ENCODE measurements at regions not wholly inside any gene's neighbourhood (a gene's known extent, or its start where the extent isn't known, plus 50 kb on each side); places are given as distances from the start of the nearest gene placed in this dataset.

DNA sequence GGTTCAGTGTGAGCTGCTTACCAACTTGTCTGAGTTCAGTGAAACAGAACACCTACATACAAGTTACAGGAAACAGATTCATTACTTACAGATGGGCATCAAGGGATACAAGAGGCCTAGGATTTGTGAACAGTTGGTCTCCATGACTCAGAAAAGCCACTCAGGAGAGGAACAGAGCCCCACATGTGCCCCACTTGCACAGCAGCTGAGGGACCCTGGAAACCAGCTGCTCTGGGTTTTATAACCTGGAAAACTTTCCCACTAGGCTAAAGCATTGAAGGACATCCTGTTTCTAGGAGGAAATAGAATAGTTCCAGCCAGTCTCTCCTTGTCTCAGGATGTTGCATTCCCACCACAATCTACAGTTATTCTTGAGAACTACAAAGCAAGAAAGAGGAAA is 530.0 kb downstream of the ZNF804A start:
- no peak for DNase-seq (ENCODE audit: low read depth in 1 of 2, low spot score in 2 of 2)
- no peaks in the 10 kb centered on the region for H4K20me1 ChIP-seq (replicated peaks in 1 of 2; ENCODE audit: control insufficient read depth in 1 of 2, insufficient read depth in 2 of 2, low read length in 2 of 2)
- H3K36me3 ChIP-seq (ENCODE audit: control insufficient read depth in 2 of 4, insufficient read depth in 4 of 4, low read length in 3 of 4), result no peaks in the 10 kb centered on the region
- H2AFZ ChIP-seq (ENCODE audit: low read length), result no peak overlapping the region
- H3K18ac ChIP-seq (ENCODE audit: extremely low read depth, low read length), result no peak overlapping the region
- no peak overlapping the region for H3K4me2 ChIP-seq (ENCODE audit: insufficient read depth in 1 of 2, low read depth in 2 of 2, low read length in 2 of 2)
- no peak overlapping the region for H2AK5ac ChIP-seq (ENCODE audit: low read depth, low read length)
- H4K8ac ChIP-seq (ENCODE audit: extremely low read depth, insufficient read depth, low read length), result no peak overlapping the region
- FAIRE-seq, result no peak
- no peak overlapping the region for H3K4ac ChIP-seq (replicated peaks; ENCODE audit: insufficient read length, low read depth, low read length)
- ChIA-PET CTCF (ENCODE audit: partially characterized antibody) (no interaction called here), POLR2A (ENCODE audit: partially characterized antibody) (no interaction called here)
- no peaks in the 10 kb centered on the region for H3K23me2 ChIP-seq (ENCODE audit: low read depth, low read length)
- H2BK12ac ChIP-seq (ENCODE audit: low read depth, low read length), result no peak overlapping the region
- no peaks in the 10 kb centered on the region for H3K79me1 ChIP-seq (ENCODE audit: low read depth, low read length)
- H3K9me3 ChIP-seq (ENCODE audit: insufficient read depth in 2 of 2, low read depth in 1 of 2, low read length in 1 of 2), result no peaks in the 10 kb centered on the region
- H3K14ac ChIP-seq (ENCODE audit: insufficient read length), result no peak overlapping the region
- no peak overlapping the region for H3K9ac ChIP-seq (replicated peaks in 1 of 4; ENCODE audit: extremely low read depth in 1 of 4, low read depth in 3 of 4, low read length in 3 of 4)
- no peak for TF ChIP-seq SUZ12 (IDR thresholded peaks at IDR 0.05; ENCODE audit: low read length)
- TF ChIP-seq CTBP2 (IDR thresholded peaks at IDR 0.05; ENCODE audit: borderline replicate concordance, insufficient read depth, insufficient read length, low read length), result no peak
- no peak for TF ChIP-seq NRF1 (IDR thresholded peaks at IDR 0.05; ENCODE audit: low read depth, low read length)
- no peak for TF ChIP-seq SP1 (IDR thresholded peaks at IDR 0.05; ENCODE audit: low read depth, low read length)
- no peak for TF ChIP-seq CREB1 (IDR thresholded peaks at IDR 0.05)
- no peak for TF ChIP-seq SRF (IDR thresholded peaks at IDR 0.05; ENCODE audit: low read depth, low read length)
- no peak for TF ChIP-seq EZH2 (IDR thresholded peaks at IDR 0.05; ENCODE audit: low read depth, low read length, severe bottlenecking)
- no peak for TF ChIP-seq BRCA1 (IDR thresholded peaks at IDR 0.05; ENCODE audit: low read depth, low read length)
- TF ChIP-seq EP300 (IDR thresholded peaks at IDR 0.05; ENCODE audit: borderline replicate concordance in 1 of 2, low read depth in 2 of 2, low read length in 2 of 2), result no peak
- TF ChIP-seq BACH1 (IDR thresholded peaks at IDR 0.05; ENCODE audit: low read length), result no peak
- no peak for TF ChIP-seq TAF1 (IDR thresholded peaks at IDR 0.05; ENCODE audit: low read depth, low read length)
- no peak for TF ChIP-seq TBP (IDR thresholded peaks at IDR 0.05; ENCODE audit: low read depth, low read length)
- H3K4me3 ChIP-seq (ENCODE audit: extremely low read depth in 1 of 4, insufficient read depth in 2 of 4, low read depth in 3 of 4, low read length in 4 of 4), result no peak overlapping the region
- H3K27me3 ChIP-seq (replicated peaks in 1 of 4; ENCODE audit: control insufficient read depth in 3 of 4, extremely low read depth in 1 of 4, insufficient read depth in 3 of 4, low read length in 3 of 4), result no peaks in the 10 kb centered on the region
- H2BK20ac ChIP-seq (ENCODE audit: low read length), result no peak overlapping the region
- no peak overlapping the region for H2BK15ac ChIP-seq (ENCODE audit: low read length)
- no peak overlapping the region for H2BK5ac ChIP-seq (ENCODE audit: low read depth, low read length)
- no peaks in the 10 kb centered on the region for H3K79me2 ChIP-seq (ENCODE audit: control insufficient read depth in 1 of 2, insufficient read depth in 2 of 2, low read length in 2 of 2)
- H3K56ac ChIP-seq (replicated peaks; ENCODE audit: insufficient read length, low read depth, low read length), result no peak overlapping the region
- H2BK120ac ChIP-seq (replicated peaks; ENCODE audit: low read depth, low read length), result no peak overlapping the region
- no peak overlapping the region for H3K27ac ChIP-seq (ENCODE audit: low read depth, low read length)
- no peak overlapping the region for H4K91ac ChIP-seq (replicated peaks; ENCODE audit: insufficient read length, low read length)
- no peak overlapping the region for H4K5ac ChIP-seq (ENCODE audit: insufficient read length, low read depth, low read length)
- no peaks in the 10 kb centered on the region for H3K4me1 ChIP-seq (replicated peaks in 1 of 4; ENCODE audit: control insufficient read depth in 3 of 4, insufficient read depth in 4 of 4, low read length in 3 of 4)
- no peak overlapping the region for H3K23ac ChIP-seq (ENCODE audit: insufficient read length)

Measured in H1 (cell line).